ENCODE measurements at regions not wholly inside any gene's neighbourhood (a gene's known extent, or its start where the extent isn't known, plus 50 kb on each side); places are given as distances from the start of the nearest gene placed in this dataset.

GRCh38 chr9:109682227-109682626 is 97.8 kb upstream of the PALM2AKAP2 start:
- ATAC-seq = no peak

- ATAC-seq = no peak
Observed at GRCh38 chr9:109683521-109683920, 96.5 kb upstream of the PALM2AKAP2 start.

DNA sequence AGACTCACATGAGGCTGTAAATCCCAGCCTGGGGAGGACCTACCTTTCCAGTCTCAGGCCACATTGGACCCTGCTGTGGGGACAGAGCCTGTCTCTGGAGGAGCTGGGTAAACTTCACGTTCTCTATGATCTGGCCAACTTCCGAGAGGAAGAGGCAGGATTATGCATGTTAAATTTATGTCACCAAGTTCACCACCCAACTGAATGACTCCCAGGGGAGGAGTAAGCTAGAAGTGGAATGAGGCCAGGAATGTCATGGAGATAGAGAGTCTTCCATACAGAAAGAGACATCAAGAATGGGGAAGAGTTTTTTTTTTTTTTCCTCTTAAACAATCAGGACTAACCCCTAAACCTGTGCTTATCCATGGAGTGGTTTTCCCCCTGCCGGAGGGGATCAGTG is 90.3 kb upstream of the PALM2AKAP2 start:
- ATAC-seq = no peak

- no peak for ATAC-seq
Observed at GRCh38 chr9:109699019-109699418, 81.0 kb upstream of the PALM2AKAP2 start.

DNA sequence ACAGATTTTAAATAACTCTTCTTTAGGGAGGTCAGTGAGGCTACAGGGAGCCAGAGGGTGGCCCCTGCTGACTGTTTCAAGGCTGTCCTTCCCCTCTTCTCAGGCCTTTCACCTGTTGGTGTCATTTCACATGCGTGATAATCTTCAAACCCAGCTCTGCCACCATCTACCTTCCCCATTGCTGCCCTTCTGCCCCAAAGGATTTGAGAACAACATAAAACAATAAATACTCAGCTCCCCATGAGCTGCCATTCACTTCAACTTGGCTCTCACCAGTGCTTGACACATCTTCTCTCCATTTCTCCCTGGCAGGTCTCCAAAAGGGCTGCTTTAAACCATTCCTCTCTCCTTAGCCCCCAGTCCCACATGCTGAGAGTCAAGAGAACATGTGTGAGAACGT is 75.5 kb upstream of the PALM2AKAP2 start:
- no peak for ATAC-seq

DNA sequence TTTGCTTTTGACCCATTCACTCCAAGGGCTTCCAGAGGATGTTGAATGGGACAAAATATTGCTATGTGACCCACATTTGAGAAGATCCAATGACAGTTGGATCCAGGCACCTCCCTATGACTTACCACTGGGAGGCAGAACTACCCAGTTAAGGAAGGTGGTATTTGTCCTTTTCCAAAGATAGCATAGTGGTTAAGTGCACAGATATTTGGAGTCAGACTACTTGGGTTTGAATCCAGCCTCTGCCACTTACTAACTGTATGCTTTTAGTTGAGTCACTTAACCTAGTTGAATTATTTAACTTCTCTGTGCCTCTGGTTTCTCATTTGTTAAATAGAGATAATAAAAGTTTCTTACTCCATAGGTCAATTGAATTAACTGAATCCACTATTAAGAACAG is 74.5 kb upstream of the PALM2AKAP2 start:
- ATAC-seq = peak; percentile 49

- ATAC-seq = peak; percentile 49
Observed at GRCh38 chr9:109707355-109707754, 72.6 kb upstream of the PALM2AKAP2 start.

GRCh38 chr9:109708451-109708945 is 71.5 kb upstream of the PALM2AKAP2 start:
- ATAC-seq = no peak

- ATAC-seq = no peak
Observed at GRCh38 chr9:109709866-109710265, 70.1 kb upstream of the PALM2AKAP2 start.

- ATAC-seq = no peak
Observed at GRCh38 chr9:109710830-109711229, 69.2 kb upstream of the PALM2AKAP2 start.

DNA sequence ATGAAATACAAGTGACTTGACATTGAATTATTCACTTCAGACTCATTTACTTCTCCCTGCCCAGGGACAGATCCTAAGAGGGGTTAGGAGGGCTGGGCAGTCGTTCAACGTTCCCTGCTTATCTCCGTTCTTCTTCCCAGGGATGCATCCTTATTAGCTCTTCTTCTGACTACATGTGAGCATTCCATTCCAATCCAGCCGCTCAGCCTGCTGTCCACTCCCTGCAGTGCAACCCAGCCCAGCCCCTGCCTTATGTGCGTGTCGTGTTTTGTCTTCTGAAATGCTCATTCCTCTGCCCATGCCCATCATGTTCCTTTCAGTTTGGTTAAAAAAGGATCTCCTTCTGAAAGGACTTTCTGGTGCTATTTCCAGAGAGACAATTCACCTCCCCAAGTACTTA is 64.7 kb upstream of the PALM2AKAP2 start:
- no peak for ATAC-seq

DNA sequence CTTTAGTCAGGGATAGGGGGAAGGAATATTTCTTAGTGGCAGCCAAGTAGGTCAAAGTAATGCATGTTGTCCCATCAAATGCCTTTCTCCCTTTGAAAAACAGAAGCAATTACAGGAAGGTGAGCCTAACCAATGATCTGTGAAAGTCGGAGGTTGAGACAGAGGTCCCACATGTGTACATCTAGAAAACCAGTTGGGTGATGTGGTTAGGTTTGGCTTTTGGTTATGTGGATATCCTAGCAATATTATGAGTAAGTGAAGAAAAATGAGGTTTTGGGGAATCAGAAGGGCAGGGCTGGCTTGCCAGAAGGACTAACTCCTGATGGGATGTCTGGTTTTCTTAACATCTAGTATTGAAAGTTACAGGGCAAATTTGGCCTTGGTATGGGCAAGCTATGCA is 63.4 kb upstream of the PALM2AKAP2 start:
- no peak for ATAC-seq

GRCh38 chr9:109717342-109717741 is 62.7 kb upstream of the PALM2AKAP2 start:
- no peak for ATAC-seq

GRCh38 chr9:109718861-109719260 is 61.1 kb upstream of the PALM2AKAP2 start:
- no peak for ATAC-seq

GRCh38 chr9:109721001-109721400 is 59.0 kb upstream of the PALM2AKAP2 start:
- no peak for ATAC-seq

- ATAC-seq = no peak
Observed at GRCh38 chr9:109722007-109722406, 58.0 kb upstream of the PALM2AKAP2 start.

DNA sequence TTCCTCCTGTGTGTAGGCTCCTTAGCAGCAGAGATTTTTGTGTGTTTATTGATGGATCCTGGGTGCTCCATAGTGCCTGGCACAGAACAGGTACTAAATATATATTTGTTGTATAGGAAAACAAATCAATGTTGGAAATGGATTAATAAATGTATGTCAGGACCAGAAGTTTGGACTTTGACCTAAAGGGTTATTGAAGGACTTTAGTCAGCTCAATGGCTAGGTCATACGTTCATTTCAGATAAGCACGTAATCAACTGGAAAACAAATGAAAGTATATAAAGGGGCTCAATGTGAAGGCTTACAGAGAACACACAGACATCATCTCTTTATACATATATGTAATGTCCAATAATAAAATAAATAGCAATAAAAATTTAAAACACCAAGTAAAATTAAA is 56.2 kb upstream of the PALM2AKAP2 start:
- no peak for ATAC-seq

- no peak for ATAC-seq
Observed at GRCh38 chr9:109725460-109725859, 54.5 kb upstream of the PALM2AKAP2 start.

GRCh38 chr9:109726119-109726518 is 53.9 kb upstream of the PALM2AKAP2 start:
- no peak for ATAC-seq

DNA sequence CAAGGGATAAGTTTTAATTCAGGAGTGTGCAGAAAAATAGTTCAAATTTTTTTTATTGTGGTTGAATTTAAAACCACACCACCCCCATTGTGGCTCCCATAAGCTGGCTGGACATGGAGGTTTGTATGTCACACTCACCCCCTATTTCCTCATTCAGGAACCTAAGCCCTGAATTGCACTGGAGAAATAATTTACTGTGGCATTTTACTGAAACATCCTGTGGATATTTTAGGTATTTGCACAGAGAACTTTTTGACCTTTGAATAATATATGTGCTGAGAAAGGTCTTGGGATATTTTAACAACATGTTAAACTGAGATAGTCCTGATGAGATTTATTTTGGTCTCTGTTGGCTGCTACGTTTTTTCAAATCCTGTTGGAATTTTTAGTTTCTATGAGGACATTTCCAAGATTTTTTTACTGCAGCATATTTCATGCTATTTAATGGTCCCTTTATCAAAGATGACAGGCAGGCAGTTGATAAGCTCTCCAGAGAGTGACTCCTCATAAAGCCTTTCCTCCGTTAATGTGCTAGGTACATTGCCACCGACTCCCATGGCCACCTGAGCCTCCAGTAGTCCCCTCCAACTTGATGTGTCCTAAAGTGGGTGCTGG is 51.2 kb upstream of the PALM2AKAP2 start:
- no peak for ATAC-seq

- no peak for ATAC-seq
Observed at GRCh38 chr9:109729513-109729912, 50.5 kb upstream of the PALM2AKAP2 start.

Measured in esophagus mucosa (tissue), 1 donor.